Kidney tubule cell (primary cell): ENCODE measurements at regions not wholly inside any gene's neighbourhood (a gene's known extent, or its start where the extent isn't known, plus 50 kb on each side); places are given as distances from the start of the nearest gene placed in this dataset.
"Not testable (repeated sequence)": the region's sequence is repeated elsewhere in the genome, so short reads cannot be mapped to it uniquely, and the experiment has no call there.

Experiments used
- DNase-seq: peaks from one replicate; pipeline ENCODE4 v3.0.0-alpha.2; 2018; ENCODE audit warnings: low spot score

DNA sequence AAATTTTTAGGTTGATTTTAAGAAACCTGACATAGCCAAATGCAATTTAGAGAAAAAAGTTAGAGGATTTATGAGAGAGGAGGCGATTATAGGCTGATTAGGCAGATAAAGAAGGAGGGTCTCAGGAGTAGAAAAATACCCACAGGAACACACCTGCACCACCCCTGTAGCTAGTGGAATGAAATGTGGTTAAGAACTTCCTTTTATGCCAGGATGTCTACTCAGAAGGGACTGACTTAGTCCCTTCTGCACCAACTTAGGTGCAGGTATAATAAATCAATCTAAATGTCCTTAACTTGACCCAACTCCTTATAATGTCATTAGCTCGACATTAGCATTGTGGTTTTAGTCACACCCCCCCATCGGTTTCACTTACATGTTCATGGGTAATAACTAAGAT, 1274.5 kb upstream of the TMEFF2 start:
- DNase-seq: no peak

DNA sequence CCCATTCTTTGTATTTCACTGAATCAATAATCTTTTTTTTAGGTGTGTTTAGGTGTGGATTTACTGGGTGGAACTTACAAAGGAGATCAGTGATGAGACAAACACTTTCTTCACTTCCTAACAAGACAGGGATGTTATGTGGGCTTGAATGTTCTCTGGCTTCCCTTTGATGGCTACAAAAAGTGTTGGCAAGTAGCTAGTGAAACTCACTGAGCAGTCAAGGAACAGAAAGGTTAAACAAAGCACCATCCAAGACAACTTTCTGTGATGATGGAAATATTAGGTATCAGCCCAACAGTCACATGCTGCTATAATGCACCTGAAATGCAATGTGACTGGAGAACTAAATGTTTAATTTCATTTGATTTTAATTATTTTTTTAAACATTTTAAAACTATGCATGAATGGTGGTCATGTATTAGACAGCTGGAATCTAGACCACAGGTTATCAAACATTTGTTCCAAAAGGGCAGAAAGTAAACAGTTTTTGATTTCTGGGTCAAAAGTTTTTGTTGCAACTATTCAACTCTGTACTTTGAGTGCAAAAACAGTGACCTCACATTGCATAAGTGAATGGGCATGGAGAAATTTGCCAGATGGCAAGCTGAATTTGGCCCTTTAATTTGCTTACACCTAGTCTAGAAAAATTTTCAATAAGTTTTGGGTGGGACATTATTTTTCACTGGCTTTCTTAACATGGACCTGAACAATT, 1272.7 kb upstream of the TMEFF2 start:
- DNase-seq: no peak

DNA sequence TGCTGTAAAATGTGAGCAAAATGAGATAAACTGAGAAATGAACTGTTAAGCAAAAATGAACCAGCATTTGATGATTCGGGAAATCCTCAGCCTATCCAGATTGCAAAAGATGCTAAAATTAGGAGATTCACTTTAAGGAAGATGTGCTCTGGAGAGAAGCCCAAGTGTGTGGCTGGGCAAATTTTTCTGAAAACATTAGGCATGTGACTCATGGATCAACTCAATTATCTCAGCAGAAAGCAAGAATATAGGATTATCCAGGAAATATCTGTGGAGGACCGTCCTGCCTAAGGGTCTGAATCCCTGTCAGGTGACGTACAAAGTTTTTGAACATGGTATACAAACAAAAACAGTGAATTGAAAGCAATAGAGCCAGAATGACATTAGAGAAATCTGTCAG, 1268.3 kb upstream of the TMEFF2 start:
- no peak for DNase-seq

- no peak for DNase-seq
Observed at GRCh38 chr2:193462411-193462810, 1267.7 kb upstream of the TMEFF2 start.

- no peak for DNase-seq
Observed at GRCh38 chr2:193461431-193461934, 1266.8 kb upstream of the TMEFF2 start.

GRCh38 chr2:193446967-193447366, 1252.2 kb upstream of the TMEFF2 start:
- DNase-seq: no peak

- no peak for DNase-seq
Observed at GRCh38 chr2:193442293-193442692, 1247.6 kb upstream of the TMEFF2 start.

GRCh38 chr2:193428336-193428818, 1233.6 kb upstream of the TMEFF2 start:
- DNase-seq: no peak

- DNase-seq: not testable (repeated sequence)
Observed at GRCh38 chr2:193412368-193412767, 1217.6 kb upstream of the TMEFF2 start.

DNA sequence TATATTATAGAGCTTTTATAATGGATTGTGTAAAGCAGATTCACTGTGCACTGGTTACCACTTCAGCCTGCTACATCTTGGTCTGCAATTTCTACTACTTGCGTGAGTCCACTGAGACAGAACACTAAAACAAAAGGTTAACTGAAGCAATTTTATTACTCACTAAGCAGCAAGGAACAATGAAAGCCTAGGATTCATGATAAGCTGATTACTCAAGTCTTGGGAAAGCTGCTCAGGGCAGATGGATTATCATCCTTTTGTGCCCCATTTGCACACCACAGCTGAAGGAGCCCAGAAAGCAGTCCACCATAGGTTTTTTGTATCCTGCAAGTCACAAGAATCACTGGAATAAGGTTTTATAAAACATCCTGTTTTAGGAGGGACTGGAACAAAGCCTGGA, 1215.2 kb upstream of the TMEFF2 start:
- DNase-seq: peak; percentile 13

DNA sequence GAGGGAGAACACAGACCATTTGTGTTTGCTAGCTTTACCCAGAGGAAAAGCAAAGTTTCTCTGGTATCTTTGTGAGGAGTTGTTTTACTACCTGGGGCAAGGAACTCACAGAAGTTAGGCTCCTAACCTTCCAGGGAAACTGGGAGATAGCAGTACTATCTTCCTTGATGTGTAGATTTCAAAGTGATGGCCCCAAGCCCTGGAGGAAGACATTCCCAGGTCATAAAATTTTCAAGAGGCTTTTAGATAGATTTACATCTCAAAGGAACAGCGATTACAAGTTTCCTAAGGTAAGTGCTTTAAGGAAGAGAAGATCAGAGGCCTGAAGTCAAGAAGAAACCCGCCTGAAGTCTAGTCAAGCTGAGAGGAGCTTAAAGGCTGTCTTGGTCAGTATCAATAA, 1187.8 kb upstream of the TMEFF2 start:
- no peak for DNase-seq

DNA sequence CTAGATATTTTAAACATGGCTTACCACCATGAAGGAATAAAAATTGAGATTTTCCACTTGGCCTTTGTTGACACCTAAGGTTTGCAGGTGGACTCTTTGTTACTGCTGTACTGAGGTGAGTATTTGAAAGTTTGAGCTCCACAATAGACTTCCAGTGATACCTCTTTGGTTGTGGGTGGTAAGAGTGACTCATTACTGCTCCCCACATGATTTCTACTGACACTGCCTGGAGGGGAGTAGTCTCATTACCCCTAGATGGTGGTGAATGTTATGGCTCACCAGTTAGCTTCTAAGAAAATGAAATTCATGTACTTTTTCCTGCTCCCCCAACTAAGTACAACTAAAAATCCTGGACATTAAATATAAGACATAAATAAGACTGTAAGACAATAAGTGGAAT, 1183.1 kb upstream of the TMEFF2 start:
- peak; percentile 4 for DNase-seq

GRCh38 chr2:193373120-193373519, 1178.4 kb upstream of the TMEFF2 start:
- no peak for DNase-seq

- peak; percentile 17 for DNase-seq
Observed at GRCh38 chr2:193371200-193371599, 1176.5 kb upstream of the TMEFF2 start.

DNA sequence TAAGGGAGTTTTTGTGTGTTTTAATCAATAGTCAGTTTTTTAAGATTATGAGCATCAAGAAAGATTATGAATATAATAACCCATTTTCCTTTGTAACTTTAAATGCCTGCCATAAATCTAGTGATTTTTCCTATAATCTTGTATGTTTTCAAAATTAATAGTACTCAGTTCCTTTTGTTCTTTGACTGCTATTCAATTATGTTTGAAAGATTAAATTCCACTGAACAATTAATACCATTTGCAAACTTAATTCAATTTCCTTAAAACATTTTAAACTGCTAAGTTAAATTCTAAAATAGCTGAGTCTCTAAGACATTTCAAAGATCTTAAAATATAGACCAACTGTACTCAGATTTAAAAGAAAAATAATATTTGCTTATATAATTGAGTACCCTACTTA, 1173.9 kb upstream of the TMEFF2 start:
- no peak for DNase-seq

GRCh38 chr2:193357508-193357907, 1162.8 kb upstream of the TMEFF2 start:
- DNase-seq: no peak

DNA sequence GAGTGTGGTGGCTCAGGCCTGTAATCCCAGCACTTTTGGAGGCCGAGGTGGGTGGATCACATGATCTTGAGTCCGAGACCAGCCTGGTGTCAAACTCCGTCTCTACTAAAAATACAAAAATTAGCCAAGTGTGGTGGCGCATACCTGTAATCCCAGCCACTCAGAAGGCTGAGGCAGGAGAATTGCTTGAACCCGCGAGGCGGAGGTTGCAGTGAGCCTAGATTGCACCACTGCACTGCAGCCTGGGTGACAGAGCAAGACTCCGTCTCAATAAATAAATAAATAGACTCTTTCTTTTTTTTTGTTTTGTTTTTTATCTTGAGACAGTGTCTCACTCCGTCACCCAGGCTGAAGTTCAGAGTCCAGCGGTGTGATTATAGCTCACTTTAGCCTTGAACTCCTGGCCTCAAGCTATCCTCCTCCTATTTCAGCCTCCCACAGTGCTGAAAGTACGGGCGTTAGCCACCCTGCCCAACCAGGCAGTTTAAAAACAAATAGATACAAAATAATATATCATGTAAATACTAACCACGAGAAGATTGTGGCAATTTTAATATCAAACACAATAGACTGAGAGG, 1158.0 kb upstream of the TMEFF2 start:
- not testable (repeated sequence) for DNase-seq

DNA sequence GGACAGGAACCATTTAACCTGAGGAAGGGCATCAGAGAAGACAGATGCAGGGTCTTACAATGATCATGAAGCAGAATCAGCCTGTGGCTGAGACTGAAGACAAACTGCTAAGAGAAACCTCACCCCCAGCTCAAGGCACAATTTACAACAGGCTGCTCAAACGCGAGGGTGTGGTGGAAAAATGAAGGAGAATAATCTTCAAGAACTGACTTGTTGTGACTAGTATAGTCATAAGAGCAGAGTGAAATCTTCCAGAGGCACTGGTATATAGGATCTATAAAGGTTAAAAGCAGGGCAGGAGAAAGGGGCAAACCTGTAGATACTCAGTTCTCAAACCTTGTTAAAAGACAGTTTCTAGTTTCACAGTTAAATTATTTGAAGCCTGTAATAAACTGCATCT, 1155.8 kb upstream of the TMEFF2 start:
- DNase-seq: no peak

GRCh38 chr2:193349642-193350041, 1154.9 kb upstream of the TMEFF2 start:
- DNase-seq: peak; percentile 38

DNA sequence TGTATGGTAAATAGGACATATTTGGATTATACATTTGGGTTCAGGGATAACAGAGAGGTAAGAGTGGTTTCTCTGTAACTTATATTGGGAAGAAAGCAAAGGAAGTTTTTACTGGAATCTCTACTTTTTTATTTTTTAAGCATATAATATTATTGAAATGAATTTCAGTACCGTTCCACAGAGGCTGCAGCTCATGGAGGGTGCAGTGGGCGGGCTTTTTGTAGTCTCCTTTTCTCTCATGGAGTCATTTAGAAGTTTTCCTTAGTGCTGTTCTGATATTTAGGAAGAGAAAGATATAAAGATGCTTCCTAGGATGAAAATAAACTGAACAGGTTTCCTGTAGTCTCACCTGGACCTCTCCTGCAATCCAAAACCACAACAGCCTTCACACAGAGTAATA, 1153.3 kb upstream of the TMEFF2 start:
- DNase-seq: no peak

DNA sequence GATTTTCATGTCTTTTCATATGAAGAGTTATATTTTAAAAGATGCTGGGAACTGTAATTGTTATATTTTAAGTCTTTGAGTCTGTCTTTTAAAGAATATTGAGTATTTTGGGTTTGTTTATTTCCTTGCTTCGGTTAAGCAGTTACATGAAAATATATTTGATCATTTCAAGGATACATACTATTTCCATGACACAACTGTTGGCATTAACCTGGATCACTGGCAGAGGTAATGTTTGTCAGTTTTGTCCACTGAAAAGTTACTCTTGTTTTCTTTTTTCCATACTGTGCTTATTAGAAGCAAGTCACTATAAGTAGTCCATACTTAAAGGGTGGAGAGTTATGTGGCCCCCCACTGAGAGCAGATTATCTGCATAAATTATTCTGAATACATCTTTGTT, 1142.0 kb upstream of the TMEFF2 start:
- no peak for DNase-seq

DNA sequence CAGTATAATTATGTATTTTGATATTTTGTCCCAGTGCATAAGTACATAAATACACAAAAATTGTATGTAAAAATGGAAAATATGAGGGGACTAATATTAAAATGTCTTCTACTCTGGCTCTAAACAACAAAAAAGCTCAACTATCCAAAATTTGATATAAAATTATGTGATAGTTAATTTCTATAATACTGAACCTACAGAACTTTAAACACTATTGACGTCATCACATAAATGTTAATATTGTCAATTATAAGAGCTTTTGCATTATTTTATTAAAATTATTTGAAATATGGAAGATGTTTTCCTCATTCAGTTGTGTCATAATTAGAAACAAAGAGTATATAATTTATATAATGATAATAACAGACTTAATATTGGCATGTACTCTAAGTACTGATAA, 1139.7 kb upstream of the TMEFF2 start:
- no peak for DNase-seq

DNA sequence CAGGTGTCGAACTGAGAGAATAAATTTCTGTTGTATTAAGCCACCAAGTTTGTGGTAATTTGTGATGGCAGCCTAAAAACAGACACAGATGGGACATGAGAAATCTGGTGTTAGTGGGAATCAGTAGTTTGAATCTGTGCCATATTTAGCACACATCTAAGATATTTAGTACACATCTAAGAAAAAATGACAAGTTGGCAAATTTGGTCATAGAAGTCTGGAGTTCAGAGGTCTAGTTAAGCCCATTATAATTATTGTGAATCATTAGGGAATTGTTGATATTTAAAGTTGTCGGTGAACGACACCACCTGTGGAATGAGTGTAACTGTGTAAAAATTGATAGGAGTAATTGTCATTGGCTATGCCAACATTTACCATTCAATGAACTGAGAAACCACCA, 1138.8 kb upstream of the TMEFF2 start:
- no peak for DNase-seq

DNA sequence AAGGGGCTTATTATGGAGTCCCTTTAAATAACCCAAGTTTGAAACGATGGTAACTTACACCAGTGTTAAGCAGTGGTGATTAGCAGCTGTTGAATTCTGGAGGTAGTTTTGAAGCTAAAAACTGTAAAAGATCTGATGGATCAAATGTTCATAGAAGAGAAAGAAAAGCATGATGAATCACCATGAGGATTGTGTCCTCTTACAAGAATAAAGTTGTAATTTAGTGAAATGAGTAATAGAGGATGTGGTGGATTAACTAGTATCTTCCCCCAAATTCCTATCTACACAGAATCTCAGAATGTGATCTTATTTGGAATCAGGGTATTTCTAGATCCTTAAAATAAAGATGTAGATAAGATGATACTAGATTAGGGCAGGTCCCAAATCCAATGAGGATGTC, 1138.2 kb upstream of the TMEFF2 start:
- DNase-seq: peak; percentile 10
